ENCODE measurements at regions not wholly inside any gene's neighbourhood (a gene's known extent, or its start where the extent isn't known, plus 50 kb on each side); places are given as distances from the start of the nearest gene placed in this dataset.

- H3K27ac ChIP-seq (ENCODE audit: low read depth in 1 of 2, low read length in 2 of 2): no peak overlapping the region
- H3K36me3 Mint-ChIP-seq: no peaks in the 10 kb centered on the region
- H4K20me1 ChIP-seq (ENCODE audit: insufficient read depth, low read length): no peaks in the 10 kb centered on the region
- no peak overlapping the region for H2AFZ ChIP-seq (ENCODE audit: insufficient read depth, low read depth, low read length, poor library complexity, severe bottlenecking)
- H3K4me1 Mint-ChIP-seq: peaks cover 15% of the 10 kb centered on the region
- no peaks in the 10 kb centered on the region for H3K27me3 ChIP-seq (ENCODE audit: control insufficient read depth in 2 of 2, insufficient read depth in 2 of 2, low read length in 2 of 2)
- no peak overlapping the region for H3K27ac Mint-ChIP-seq
- H3K4me3 Mint-ChIP-seq: no peak overlapping the region
- H3K4me3 ChIP-seq (replicated peaks in 1 of 3; ENCODE audit: low read depth in 2 of 3, low read length in 3 of 3): no peak overlapping the region
- TF ChIP-seq CTCF (IDR thresholded peaks at IDR 0.05): no peak
- H3K27me3 Mint-ChIP-seq (ENCODE audit: low read depth in 3 of 3): peaks cover 0 to under 1% (median 0%) of the 10 kb centered on the region in 3 donors
- H3K4me1 ChIP-seq (ENCODE audit: control insufficient read depth in 1 of 2, insufficient read depth in 2 of 2, low read length in 2 of 2): peaks cover 10 to 17% of the 10 kb centered on the region in 2 donors
- H3K9ac ChIP-seq (ENCODE audit: insufficient read depth, low read length, poor library complexity, severe bottlenecking): no peak overlapping the region
- intact Hi-C loops (cut with micrococcal nuclease): no loop called here
- H3K79me2 ChIP-seq (ENCODE audit: insufficient read depth, low read length): no peaks in the 10 kb centered on the region
- H3K9me3 Mint-ChIP-seq: peaks cover 0 to 7% (median 4%) of the 10 kb centered on the region in 7 donors
- H3K4me2 ChIP-seq (replicated peaks; ENCODE audit: extremely low read depth, low read length, poor library complexity, severe bottlenecking): no peak overlapping the region
- H3K9me3 ChIP-seq (replicated peaks in 1 of 2; ENCODE audit: control insufficient read depth in 1 of 2, insufficient read depth in 1 of 2, low read length in 2 of 2): peaks cover 2 to 5% of the 10 kb centered on the region in 2 donors
- H3K36me3 ChIP-seq (replicated peaks in 1 of 2; ENCODE audit: control insufficient read depth in 1 of 2, insufficient read depth in 2 of 2, low read length in 2 of 2): no peaks in the 10 kb centered on the region
- no CpG with 5 or more reads among the region's 2 CpGs for WGBS (ENCODE audit: insufficient coverage)
- no peak for DNase-seq
These were observed 202.1 kb upstream of the KLF4 start for GRCh38 chr9:107691664-107692063.

GRCh38 chr9:107690021-107690420 lies 200.5 kb upstream of the KLF4 start:
- Histone ChIP-seq H3K79me2 (ENCODE audit: insufficient read depth, low read length) (no peaks in the 10 kb centered on the region), H4K20me1 (ENCODE audit: insufficient read depth, low read length) (no peaks in the 10 kb centered on the region), H3K9ac (ENCODE audit: insufficient read depth, low read length, poor library complexity, severe bottlenecking) (no peak overlapping the region), H2AFZ (ENCODE audit: insufficient read depth, low read depth, low read length, poor library complexity, severe bottlenecking) (no peak overlapping the region), H3K4me2 (replicated peaks; ENCODE audit: extremely low read depth, low read length, poor library complexity, severe bottlenecking) (no peak overlapping the region), H3K4me1 (ENCODE audit: control insufficient read depth in 1 of 2, insufficient read depth in 2 of 2, low read length in 2 of 2) (peaks cover 16 to 17% of the 10 kb centered on the region in 2 donors), H3K27ac (ENCODE audit: low read depth in 1 of 2, low read length in 2 of 2) (no peak overlapping the region), H3K4me3 (replicated peaks in 1 of 3; ENCODE audit: low read depth in 2 of 3, low read length in 3 of 3) (no peak overlapping the region), H3K9me3 (replicated peaks in 1 of 2; ENCODE audit: control insufficient read depth in 1 of 2, insufficient read depth in 1 of 2, low read length in 2 of 2) (peaks cover 2 to 5% of the 10 kb centered on the region in 2 donors), H3K27me3 (ENCODE audit: control insufficient read depth in 2 of 2, insufficient read depth in 2 of 2, low read length in 2 of 2) (no peaks in the 10 kb centered on the region), H3K36me3 (replicated peaks in 1 of 2; ENCODE audit: control insufficient read depth in 1 of 2, insufficient read depth in 2 of 2, low read length in 2 of 2) (no peaks in the 10 kb centered on the region)
- 100% methylated on average over 2 of the region's 5 CpGs for WGBS (ENCODE audit: insufficient coverage)
- no peak for DNase-seq
- no peak for TF ChIP-seq CTCF (IDR thresholded peaks at IDR 0.05)
- no peaks in the 10 kb centered on the region for H3K36me3 Mint-ChIP-seq
- no peaks in the 10 kb centered on the region for H3K27me3 Mint-ChIP-seq (ENCODE audit: low read depth in 3 of 3)
- H3K9me3 Mint-ChIP-seq: peaks cover 0 to 6% (median 4%) of the 10 kb centered on the region in 7 donors
- H3K4me3 Mint-ChIP-seq: no peak overlapping the region
- intact Hi-C loops (cut with micrococcal nuclease): no loop called here
- H3K4me1 Mint-ChIP-seq: peaks cover 19% of the 10 kb centered on the region
- no peak overlapping the region for H3K27ac Mint-ChIP-seq

Measured in CD14-positive monocyte (primary cell).